Ovary (tissue), 3 donors: ENCODE measurements at regions not wholly inside any gene's neighbourhood (a gene's known extent, or its start where the extent isn't known, plus 50 kb on each side); places are given as distances from the start of the nearest gene placed in this dataset.

ENCODE experiments used
- CTCF ChIP-seq, 3 donors: fragments of 450-650 bp in 2 of 3; fragments of 200-600 bp in 1 of 3; IDR thresholded peaks; one replicate each; pipeline versions ENCODE4 v1.5.1 to v1.8.0; 2016 to 2022; ENCODE audit warnings: antibody characterized with exemption in 3 of 3, mild to moderate bottlenecking in 1 of 3
- POLR2A ChIP-seq: fragments of 450-650 bp; IDR thresholded peaks from one replicate; pipeline ENCODE4 v1.6.1; 2017; ENCODE audit warnings: antibody characterized with exemption, mild to moderate bottlenecking, moderate library complexity
- donor health status: DM: no; HTN: no; CAD: no.

GRCh38 chr4:60365176-60365575 is 835.0 kb upstream of the ADGRL3 start:
- TF ChIP-seq CTCF (IDR thresholded peaks at IDR 0.05) (no peak), POLR2A (no peak)
